K562 (cell line): ENCODE measurements at regions not wholly inside any gene's neighbourhood (a gene's known extent, or its start where the extent isn't known, plus 50 kb on each side); places are given as distances from the start of the nearest gene placed in this dataset.

Source experiments
- ATAC-seq: fragments of 200-7000 bp; cut with Tn5 transposase; 3 replicates; pipeline ENCODE4 v1.9.1; 2020; ENCODE audit warnings: moderate library complexity
- BruUV-seq: library from RNA; stranded (reverse); fragments of 400-500 nt; replicated peaks from 2 replicates; lab custom pipeline; 2021; lab: Mats Ljungman, UMichigan
- CTCF ChIA-PET: fragments of 300-600 bp; formaldehyde crosslinking; extraction: SDS; loops from one replicate; lab custom pipeline; 2021; ENCODE audit warnings: low intra/inter-chr PET ratio; lab: Yijun Ruan, JAX
- POLR2A ChIA-PET: fragments of 300-600, 350-650 bp; sonication (Branson Sonifier 250); formaldehyde crosslinking; extraction: SDS; loops from one replicate; lab custom pipeline; 2021; ENCODE audit warnings: antibody characterized with exemption, inconsistent platforms; lab: Yijun Ruan, JAX
- DNase-seq, 4 experiments: peaks; one replicate each; pipeline versions ENCODE4 v3.0.0 to v3.0.0-alpha.2; 2011 to 2018; ENCODE audit warnings: low spot score in 3 of 4, mixed read lengths in 3 of 4; ENCODE audit errors: extremely low read depth in 1 of 4
- FAIRE-seq: peaks from 2 replicates; lab custom pipeline; 2011; peaks lifted over from hg19 to GRCh38; lab: Jason Lieb, UNC
- H2AFZ ChIP-seq: 2 replicates; pipeline ENCODE4 v1.6.0; 2011; ENCODE audit warnings: low read depth, low read length, control low read depth, inconsistent platforms
- H3K27ac ChIP-seq: fragments of 200-600 bp; 3 replicates; pipeline ENCODE4 v1.8.0; 2011; ENCODE audit warnings: low read depth, mild to moderate bottlenecking, control low read depth, inconsistent platforms, low read length, moderate library complexity, mixed read lengths; ENCODE audit errors: extremely low read depth
- H3K27me3 ChIP-seq, 2 experiments: fragments of 300-600 bp in 1 of 2; 2 replicates in 1 of 2; 3 replicates in 1 of 2; pipeline versions ENCODE4 v1.6.0 to v1.8.0; 2011; ENCODE audit warnings: inconsistent platforms in 2 of 2, low read length in 2 of 2, mild to moderate bottlenecking in 1 of 2, mixed read lengths in 1 of 2, moderate library complexity in 1 of 2; ENCODE audit not compliant: control insufficient read depth in 2 of 2, insufficient read depth in 2 of 2
- H3K36me3 ChIP-seq: fragments of 300-600 bp; 3 replicates; pipeline ENCODE4 v1.8.0; 2011; ENCODE audit warnings: mild to moderate bottlenecking, low read length, inconsistent platforms; ENCODE audit not compliant: control insufficient read depth, insufficient read depth
- H3K4me1 ChIP-seq, 2 experiments: fragments of 200-600 bp in 1 of 2; replicated peaks in 1 of 2; 2 replicates in 1 of 2; 3 replicates in 1 of 2; pipeline versions ENCODE4 v1.5.1 to v1.8.0; 2011; ENCODE audit warnings: inconsistent platforms in 2 of 2, low read length in 2 of 2, mild to moderate bottlenecking in 1 of 2, mixed read lengths in 1 of 2, moderate library complexity in 1 of 2; ENCODE audit not compliant: control insufficient read depth in 2 of 2, insufficient read depth in 2 of 2
- H3K4me2 ChIP-seq: 2 replicates; pipeline ENCODE4 v1.6.1; 2011; ENCODE audit warnings: low read length, control low read depth, inconsistent platforms, mixed read lengths; ENCODE audit not compliant: insufficient read depth
- H3K4me3 ChIP-seq: fragments of 200-600 bp; sonication (generic), shearing (Covaris generic); 2 replicates; pipeline ENCODE4 v1.5.1; 2016; ENCODE audit warnings: control low read depth, inconsistent platforms
- H3K79me2 ChIP-seq: fragments of 200-600 bp; 3 replicates; pipeline ENCODE4 v1.8.0; 2011; ENCODE audit warnings: low read length, inconsistent platforms; ENCODE audit not compliant: control insufficient read depth, insufficient read depth
- H3K9ac ChIP-seq, 2 experiments: 2 replicates each; pipeline versions ENCODE4 v1.6.0 to v1.6.1; 2011; ENCODE audit warnings: low read depth in 2 of 2, low read length in 2 of 2, control low read depth in 1 of 2, inconsistent platforms in 1 of 2, mild to moderate bottlenecking in 1 of 2, mixed read lengths in 1 of 2; ENCODE audit not compliant: insufficient read depth in 1 of 2
- H3K9me1 ChIP-seq: one replicate; pipeline ENCODE4 v1.6.0; 2011; ENCODE audit warnings: inconsistent platforms, mild to moderate bottlenecking, low read length, moderate library complexity; ENCODE audit not compliant: control insufficient read depth, insufficient read depth
- H3K9me3 ChIP-seq: replicated peaks from 2 replicates; pipeline ENCODE4 v1.5.1; 2011; ENCODE audit warnings: low read depth, low read length, inconsistent platforms; ENCODE audit not compliant: control insufficient read depth, insufficient read depth
- H4K20me1 ChIP-seq: replicated peaks from 2 replicates; pipeline ENCODE4 v1.6.1; 2011; ENCODE audit warnings: low read length, inconsistent platforms, mixed read lengths; ENCODE audit not compliant: control insufficient read depth, insufficient read depth
- NR2C2 ChIP-seq, 2 experiments: fragments of 200-800 bp in 1 of 2; sonication (Bioruptor generic) in 1 of 2; sonication (generic) in 1 of 2; formaldehyde crosslinking in 1 of 2; IDR thresholded peaks; 2 replicates each; pipeline versions ENCODE4 v1.6.1 to v1.8.0; 2016 to 2022; ENCODE audit warnings: mild to moderate bottlenecking in 1 of 2, missing compliant biosample characterization in 1 of 2, missing genetic modification characterization in 1 of 2, missing genetic modification reagents in 1 of 2
- POLR3A ChIP-seq: IDR thresholded peaks from 2 replicates; pipeline ENCODE4 v1.6.1; 2011; ENCODE audit warnings: borderline replicate concordance, mild to moderate bottlenecking, moderate library complexity; ENCODE audit not compliant: insufficient read length, insufficient read depth; ENCODE audit errors: extremely low read depth
- ZNF583 ChIP-seq: fragments of 250-450 bp; sonication (Bioruptor Pico); IDR thresholded peaks from 2 replicates; pipeline ENCODE4 v1.4.0; 2020
- WGBS: fragments of 100-300 bp; shearing (Covaris generic); methylation state at CpG from one replicate; pipeline ENCODE4 v1.1.6; 2016; ENCODE audit warnings: low coverage, mixed read lengths; ENCODE audit not compliant: insufficient coverage; ENCODE audit errors: missing lambda C conversion rate; 5-methylcytosine and 5-hydroxymethylcytosine counted together
- in situ Hi-C: fragments of 300-500 bp; cut with MboI; formaldehyde crosslinking; loops from 4 replicates; pipeline ENCODE4 v1.15.0; 2018; ENCODE audit warnings: inconsistent platforms, mixed read lengths
- intact Hi-C: fragments of 100-400 bp; cut with micrococcal nuclease; formaldehyde crosslinking; loops from 2 replicates; pipeline ENCODE4 v1.14.2; 2022
- TF ChIP-seq, protein P1 (sequence below): sonication (generic); formaldehyde crosslinking; IDR thresholded peaks from 2 replicates; pipeline ENCODE4 v1.8.0; 2022; ENCODE audit warnings: mild to moderate bottlenecking, missing genetic modification reagents

- WGBS: 0% methylated on average over 3 of the region's 3 CpGs
- TF ChIP-seq, protein P1, sequence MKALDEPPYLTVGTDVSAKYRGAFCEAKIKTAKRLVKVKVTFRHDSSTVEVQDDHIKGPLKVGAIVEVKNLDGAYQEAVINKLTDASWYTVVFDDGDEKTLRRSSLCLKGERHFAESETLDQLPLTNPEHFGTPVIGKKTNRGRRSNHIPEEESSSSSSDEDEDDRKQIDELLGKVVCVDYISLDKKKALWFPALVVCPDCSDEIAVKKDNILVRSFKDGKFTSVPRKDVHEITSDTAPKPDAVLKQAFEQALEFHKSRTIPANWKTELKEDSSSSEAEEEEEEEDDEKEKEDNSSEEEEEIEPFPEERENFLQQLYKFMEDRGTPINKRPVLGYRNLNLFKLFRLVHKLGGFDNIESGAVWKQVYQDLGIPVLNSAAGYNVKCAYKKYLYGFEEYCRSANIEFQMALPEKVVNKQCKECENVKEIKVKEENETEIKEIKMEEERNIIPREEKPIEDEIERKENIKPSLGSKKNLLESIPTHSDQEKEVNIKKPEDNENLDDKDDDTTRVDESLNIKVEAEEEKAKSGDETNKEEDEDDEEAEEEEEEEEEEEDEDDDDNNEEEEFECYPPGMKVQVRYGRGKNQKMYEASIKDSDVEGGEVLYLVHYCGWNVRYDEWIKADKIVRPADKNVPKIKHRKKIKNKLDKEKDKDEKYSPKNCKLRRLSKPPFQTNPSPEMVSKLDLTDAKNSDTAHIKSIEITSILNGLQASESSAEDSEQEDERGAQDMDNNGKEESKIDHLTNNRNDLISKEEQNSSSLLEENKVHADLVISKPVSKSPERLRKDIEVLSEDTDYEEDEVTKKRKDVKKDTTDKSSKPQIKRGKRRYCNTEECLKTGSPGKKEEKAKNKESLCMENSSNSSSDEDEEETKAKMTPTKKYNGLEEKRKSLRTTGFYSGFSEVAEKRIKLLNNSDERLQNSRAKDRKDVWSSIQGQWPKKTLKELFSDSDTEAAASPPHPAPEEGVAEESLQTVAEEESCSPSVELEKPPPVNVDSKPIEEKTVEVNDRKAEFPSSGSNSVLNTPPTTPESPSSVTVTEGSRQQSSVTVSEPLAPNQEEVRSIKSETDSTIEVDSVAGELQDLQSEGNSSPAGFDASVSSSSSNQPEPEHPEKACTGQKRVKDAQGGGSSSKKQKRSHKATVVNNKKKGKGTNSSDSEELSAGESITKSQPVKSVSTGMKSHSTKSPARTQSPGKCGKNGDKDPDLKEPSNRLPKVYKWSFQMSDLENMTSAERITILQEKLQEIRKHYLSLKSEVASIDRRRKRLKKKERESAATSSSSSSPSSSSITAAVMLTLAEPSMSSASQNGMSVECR: no peak
- TF ChIP-seq POLR3A: no peak
- no peak for TF ChIP-seq ZNF583 (CRISPR knock-in tag)
- no peak for TF ChIP-seq NR2C2 (CRISPR knock-in tag; IDR thresholded peaks at IDR 0.05)
- no peak for TF ChIP-seq NR2C2 (tag; IDR thresholded peaks at IDR 0.05)
- H3K4me3 ChIP-seq: no peak overlapping the region
- H3K4me1 ChIP-seq: no peaks in the 10 kb centered on the region
- DNase-seq (no peak), ATAC-seq (no peak), FAIRE-seq (no peak)
- H3K9me3 ChIP-seq: no peaks in the 10 kb centered on the region
- CTCF ChIA-PET: no interaction called here
- POLR2A ChIA-PET: no interaction called here
- H3K9me1 ChIP-seq: no peaks in the 10 kb centered on the region
- no peak overlapping the region for H3K4me2 ChIP-seq
- H4K20me1 ChIP-seq: no peaks in the 10 kb centered on the region
- in situ Hi-C loops: no loop called here
- no peak overlapping the region for H3K27ac ChIP-seq
- no peaks in the 10 kb centered on the region for H3K79me2 ChIP-seq
- no peak overlapping the region for H2AFZ ChIP-seq
- no peak overlapping the region for H3K9ac ChIP-seq
- BruUV-seq: no TSS peak
- no peaks in the 10 kb centered on the region for H3K36me3 ChIP-seq
- intact Hi-C loops: loop anchor here (10.0 kb wide), 1 partner anchor 266 kb away; no protein-coding TSS in a partner anchor
- H3K27me3 ChIP-seq: no peaks in the 10 kb centered on the region
These were observed 251.6 kb upstream of the FOXF1 start for GRCh38 chr16:86258713-86259112.
